GM21619 (cell line): ENCODE measurements at regions not wholly inside any gene's neighbourhood (a gene's known extent, or its start where the extent isn't known, plus 50 kb on each side); places are given as distances from the start of the nearest gene placed in this dataset.

ENCODE experiments used
- ATAC-seq: cut with Tn5 transposase; IDR thresholded peaks from one replicate; pipeline ENCODE4 v1.9.1; 2021; ENCODE audit not compliant: unreplicated experiment

DNA sequence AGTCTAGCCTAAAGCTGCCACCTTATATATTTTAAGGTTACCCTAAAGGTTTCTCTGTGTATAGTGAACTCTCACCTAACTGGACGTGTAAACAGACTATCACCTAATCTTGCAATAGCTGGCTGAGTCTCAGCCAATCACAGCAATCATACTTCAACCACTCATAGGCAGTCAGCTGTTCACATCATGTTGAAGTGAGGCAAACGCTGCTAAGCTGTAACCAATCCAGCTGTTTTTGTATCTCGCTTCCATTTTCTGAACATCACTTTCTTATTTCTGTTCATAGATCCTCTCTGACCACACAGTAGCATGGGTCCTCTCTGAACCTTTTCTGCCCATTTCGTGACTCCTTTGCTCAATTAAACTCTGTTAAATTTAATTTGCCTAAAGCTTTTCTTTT lies 468.2 kb upstream of the POU3F3 start:
- ATAC-seq = no peak

GRCh38 chr2:104388296-104388695 lies 465.6 kb upstream of the POU3F3 start:
- no peak for ATAC-seq

DNA sequence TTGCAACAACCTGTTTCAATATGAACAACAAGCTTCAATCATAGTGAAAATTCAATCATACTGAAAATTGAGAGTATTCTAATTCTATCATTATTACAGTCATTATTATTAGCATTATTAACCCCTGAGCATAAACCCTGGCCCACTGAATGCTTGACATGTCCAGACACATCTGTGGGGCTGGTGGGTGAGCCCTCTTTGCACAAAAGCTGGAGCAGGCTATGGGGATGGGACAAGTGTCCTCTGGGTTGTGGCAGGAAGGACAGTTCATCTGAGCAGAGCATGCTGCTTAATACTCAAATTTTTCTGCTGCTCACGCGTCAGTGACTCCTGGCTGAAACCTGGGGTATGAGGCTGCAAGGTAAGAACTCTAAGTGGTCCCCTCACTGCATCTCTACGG lies 451.1 kb upstream of the POU3F3 start:
- ATAC-seq = no peak

GRCh38 chr2:104404526-104404925 lies 449.4 kb upstream of the POU3F3 start:
- ATAC-seq = no peak

DNA sequence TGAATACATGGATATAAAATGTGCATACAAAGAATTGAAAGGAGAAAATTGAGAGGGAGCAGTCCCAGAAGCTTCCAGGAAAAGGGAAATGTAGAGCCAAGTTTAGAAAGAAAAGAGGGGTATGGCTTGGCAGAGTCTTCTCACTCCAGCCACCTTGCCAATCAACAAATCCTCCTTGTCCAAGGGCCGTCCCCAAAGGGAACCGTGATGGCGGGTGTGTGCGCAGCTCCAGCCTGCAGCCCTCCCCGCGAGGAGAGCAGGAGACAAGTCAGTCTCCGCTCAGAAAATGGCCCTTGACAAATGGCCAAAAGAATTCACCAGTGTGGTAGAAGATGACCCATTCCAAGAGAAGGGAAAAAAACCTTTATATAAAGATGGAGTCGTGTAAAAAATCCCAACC lies 448.3 kb upstream of the POU3F3 start:
- no peak for ATAC-seq

GRCh38 chr2:104406261-104406726 lies 447.6 kb upstream of the POU3F3 start:
- no peak for ATAC-seq

GRCh38 chr2:104407641-104408040 lies 446.3 kb upstream of the POU3F3 start:
- no peak for ATAC-seq

GRCh38 chr2:104408266-104408665 lies 445.6 kb upstream of the POU3F3 start:
- ATAC-seq = no peak

GRCh38 chr2:104410136-104410535 lies 443.8 kb upstream of the POU3F3 start:
- ATAC-seq = no peak

DNA sequence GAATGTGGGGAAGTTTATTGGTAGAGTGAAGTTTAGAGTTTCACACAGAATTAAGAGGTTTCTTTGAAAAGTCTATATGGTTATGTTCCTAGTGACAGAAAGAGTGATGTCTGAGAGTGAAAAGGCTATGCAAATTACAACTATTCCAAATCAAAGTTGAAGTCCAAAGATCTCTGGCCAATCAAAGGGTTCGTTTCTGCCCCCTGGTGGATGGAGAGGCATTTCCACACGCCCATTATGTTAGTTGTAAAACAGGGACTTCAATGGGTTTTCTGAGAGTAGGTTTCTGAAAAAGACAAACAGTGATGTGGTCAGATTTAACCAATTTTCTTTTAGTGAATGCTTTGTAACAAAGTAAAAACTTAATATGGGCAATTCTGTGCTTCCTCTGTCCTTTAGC lies 441.5 kb upstream of the POU3F3 start:
- ATAC-seq = peak; percentile 56

DNA sequence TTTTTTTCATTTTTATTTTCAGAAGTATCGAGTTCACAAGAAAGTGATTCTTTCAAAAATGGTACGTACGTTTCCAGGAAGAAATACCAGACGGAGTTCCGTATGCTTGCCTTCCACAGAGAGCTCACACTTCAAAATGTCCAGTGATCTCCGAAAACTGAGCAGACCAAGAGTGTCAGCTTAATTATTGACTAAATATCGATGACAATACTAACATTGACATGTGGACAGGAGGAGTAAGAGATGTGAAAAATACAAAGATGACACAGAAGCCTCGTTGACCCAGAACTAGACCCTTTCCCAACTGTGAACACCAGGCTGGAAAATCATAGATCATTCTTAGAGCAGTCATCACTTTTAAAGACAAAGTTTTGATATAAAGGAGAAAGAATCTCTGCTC lies 440.0 kb upstream of the POU3F3 start:
- ATAC-seq = no peak

DNA sequence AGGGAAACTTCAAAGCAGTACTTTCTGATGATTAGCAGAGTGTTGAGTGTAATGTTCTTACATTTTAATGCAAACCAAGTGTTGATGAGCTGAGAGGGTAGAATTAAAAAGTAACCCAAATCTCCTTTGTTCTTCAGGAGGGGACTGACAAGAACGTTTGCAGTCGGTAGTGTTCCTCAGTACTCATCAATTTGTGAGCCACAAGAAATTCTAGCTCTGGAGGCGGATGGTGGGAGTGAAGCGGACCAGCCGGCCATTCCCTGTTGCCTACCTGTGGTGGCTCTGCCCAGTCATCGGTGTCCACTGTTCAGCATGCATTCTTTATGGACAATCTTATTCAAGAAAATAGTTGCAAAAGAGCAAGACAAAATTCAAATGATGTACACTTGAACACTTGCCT lies 438.6 kb upstream of the POU3F3 start:
- ATAC-seq = no peak

DNA sequence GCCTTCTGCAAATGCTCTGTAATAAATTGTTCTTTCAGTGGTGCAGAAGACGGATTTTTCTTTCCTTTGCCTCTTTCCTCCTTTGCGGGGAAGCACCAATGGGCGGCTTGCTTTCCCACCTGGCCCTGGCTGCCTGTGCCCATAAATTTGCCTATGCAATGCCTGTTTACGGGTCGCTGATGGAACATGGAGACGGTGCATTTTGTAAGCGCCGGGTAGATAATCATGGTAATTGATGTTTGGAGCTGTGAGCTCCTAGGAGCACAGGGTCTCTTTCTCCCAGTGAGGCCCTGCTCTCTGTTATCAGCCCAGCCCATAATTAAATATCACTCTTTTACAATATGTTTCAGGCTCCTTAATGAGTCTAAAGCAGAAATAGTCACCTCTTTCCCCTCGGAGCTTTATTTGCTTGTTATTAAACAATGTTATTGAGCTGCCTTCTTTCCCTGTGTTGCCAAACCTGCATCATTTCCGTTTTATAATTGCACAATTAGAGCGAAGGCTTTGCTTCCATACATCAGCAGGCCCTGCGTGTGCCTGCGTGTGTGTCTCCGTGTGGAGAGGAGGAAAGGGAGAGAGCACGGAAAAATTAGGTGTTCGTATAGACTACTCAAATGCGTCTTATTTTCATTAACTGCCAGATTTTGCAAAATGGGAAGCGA lies 437.4 kb upstream of the POU3F3 start:
- ATAC-seq = no peak

GRCh38 chr2:104420420-104420819 lies 433.5 kb upstream of the POU3F3 start:
- no peak for ATAC-seq

DNA sequence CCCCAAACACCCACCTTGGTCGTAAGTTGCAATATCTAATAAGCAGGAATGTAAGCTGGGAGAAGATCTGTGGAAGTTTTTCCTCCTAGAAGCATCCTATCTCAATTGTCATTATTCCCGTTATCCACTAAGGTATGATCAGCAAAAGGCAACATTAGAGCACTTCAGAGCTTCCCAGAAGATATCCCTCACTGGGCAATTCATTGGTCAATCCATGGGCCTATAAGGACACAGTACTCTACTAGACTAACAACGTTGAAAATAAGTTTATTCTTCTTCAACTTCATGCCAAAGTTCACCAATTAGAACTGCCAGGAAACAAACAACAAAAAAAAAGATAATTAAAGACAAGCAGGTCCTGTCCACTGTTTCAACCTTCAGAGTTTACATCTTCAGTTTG lies 433.0 kb upstream of the POU3F3 start:
- no peak for ATAC-seq

- no peak for ATAC-seq
Measured at GRCh38 chr2:104425850-104426595, 427.9 kb upstream of the POU3F3 start.

- no peak for ATAC-seq
Measured at GRCh38 chr2:104428155-104428554, 425.8 kb upstream of the POU3F3 start.

GRCh38 chr2:104429639-104430358 lies 424.1 kb upstream of the POU3F3 start:
- no peak for ATAC-seq

DNA sequence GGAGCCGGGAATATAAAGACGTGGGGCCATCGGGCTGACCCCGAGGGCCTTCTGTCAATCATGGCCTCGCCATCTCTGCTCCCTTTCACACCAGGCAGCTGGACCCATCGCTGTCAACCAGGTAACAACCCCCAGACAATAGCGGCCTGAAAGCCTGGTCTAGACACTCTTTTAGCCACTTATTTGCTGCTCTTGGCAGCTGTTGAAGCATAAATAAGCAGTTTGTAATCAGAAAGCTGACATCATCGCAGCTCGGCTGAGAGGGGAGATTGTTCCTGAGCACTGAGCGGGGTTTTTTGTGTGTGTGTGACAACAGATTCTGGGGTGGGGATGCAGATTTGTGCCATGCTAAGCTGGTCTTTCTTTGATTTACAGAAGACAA lies 423.6 kb upstream of the POU3F3 start:
- ATAC-seq = no peak

- ATAC-seq = no peak
Measured at GRCh38 chr2:104430852-104431251, 423.1 kb upstream of the POU3F3 start.

- no peak for ATAC-seq
Measured at GRCh38 chr2:104431701-104432121, 422.2 kb upstream of the POU3F3 start.

DNA sequence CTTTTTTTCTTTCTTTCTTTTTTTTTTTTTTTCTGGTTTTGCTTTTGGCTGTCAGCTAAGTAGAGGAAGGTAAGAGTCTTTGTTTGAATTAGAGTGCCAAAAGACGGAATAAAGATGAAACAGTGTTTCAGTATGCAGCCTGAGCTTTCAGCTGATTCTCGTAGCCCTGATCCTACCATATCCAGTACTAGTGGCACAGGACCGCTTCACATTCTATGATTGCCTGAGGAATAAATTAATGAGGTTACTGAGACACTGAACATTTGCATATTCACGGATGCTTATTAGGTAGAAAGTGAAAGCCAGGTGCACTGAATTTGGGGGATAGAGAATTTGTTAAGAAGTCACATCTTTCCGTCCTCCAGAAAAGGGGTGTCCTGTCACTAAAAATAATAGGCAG lies 421.5 kb upstream of the POU3F3 start:
- no peak for ATAC-seq
